IMR-90 (cell line): ENCODE measurements at regions not wholly inside any gene's neighbourhood (a gene's known extent, or its start where the extent isn't known, plus 50 kb on each side); places are given as distances from the start of the nearest gene placed in this dataset.
"Not testable (repeated sequence)": the region's sequence is repeated elsewhere in the genome, so short reads cannot be mapped to it uniquely, and the experiment has no call there.

Experiments used
- ATAC-seq: fragments of 200-7000 bp; cut with Tn5 transposase; 2 replicates; pipeline ENCODE4 v1.9.1; 2020; ENCODE audit warnings: low read depth, mild to moderate bottlenecking, moderate library complexity
- BruUV-seq: library from RNA; stranded (reverse); fragments of 400-500 nt; replicated peaks from 2 replicates; lab custom pipeline; 2021; lab: Mats Ljungman, UMichigan
- CTCF ChIA-PET: fragments of 300-600 bp; formaldehyde crosslinking; extraction: SDS; loops from one replicate; lab custom pipeline; 2021; ENCODE audit warnings: antibody characterized with exemption; lab: Yijun Ruan, JAX
- POLR2A ChIA-PET: fragments of 300-600 bp; sonication (Branson Sonifier 250); formaldehyde crosslinking; loops from one replicate; lab custom pipeline; 2022; ENCODE audit warnings: antibody characterized with exemption; ENCODE audit not compliant: unreplicated experiment; lab: Charles Lee
- DNase-seq: peaks from one replicate; pipeline ENCODE4 v3.0.0; 2013
- H2AFZ ChIP-seq: replicated peaks from 2 replicates; pipeline ENCODE3; 2013; ENCODE audit warnings: low read length, mild to moderate bottlenecking; ENCODE audit not compliant: poor library complexity
- H2AK5ac ChIP-seq: 2 replicates; pipeline ENCODE4 v1.6.1; 2013; ENCODE audit warnings: low read depth, low read length, inconsistent platforms
- H2AK9ac ChIP-seq: replicated peaks from 2 replicates; pipeline ENCODE3; 2013; ENCODE audit warnings: mild to moderate bottlenecking, low read depth, low read length, moderate library complexity; ENCODE audit not compliant: poor library complexity
- H2BK120ac ChIP-seq: 2 replicates; pipeline ENCODE4 v1.6.1; 2013; ENCODE audit warnings: low read depth, low read length, inconsistent platforms
- H2BK15ac ChIP-seq: 3 replicates; pipeline ENCODE4 v1.6.1; 2013; ENCODE audit warnings: low read depth, low read length, inconsistent platforms
- H2BK20ac ChIP-seq: 2 replicates; pipeline ENCODE4 v1.6.1; 2013; ENCODE audit warnings: low read depth, mild to moderate bottlenecking, inconsistent platforms, low read length, moderate library complexity
- H2BK5ac ChIP-seq: 2 replicates; pipeline ENCODE4 v1.6.1; 2013; ENCODE audit warnings: mild to moderate bottlenecking, low read depth, low read length, inconsistent platforms; ENCODE audit not compliant: poor library complexity, severe bottlenecking
- H3K14ac ChIP-seq: replicated peaks from 2 replicates; pipeline ENCODE4 v1.6.1; 2013; ENCODE audit warnings: low read depth, low read length, inconsistent platforms
- H3K18ac ChIP-seq: 2 replicates; pipeline ENCODE4 v1.6.1; 2013; ENCODE audit warnings: low read depth, low read length, control low read depth
- H3K23ac ChIP-seq: 2 replicates; pipeline ENCODE4 v1.6.1; 2013; ENCODE audit warnings: low read depth, low read length, inconsistent platforms
- H3K27ac ChIP-seq: 2 replicates; pipeline ENCODE4 v1.5.1; 2013; ENCODE audit warnings: mild to moderate bottlenecking, control low read depth, low read length; ENCODE audit not compliant: insufficient read depth
- H3K27me3 ChIP-seq: 2 replicates; pipeline ENCODE4 v1.6.1; 2013; ENCODE audit warnings: low read length; ENCODE audit not compliant: control insufficient read depth, insufficient read depth
- H3K36me3 ChIP-seq: 2 replicates; pipeline ENCODE4 v1.6.1; 2013; ENCODE audit warnings: low read length, mixed read lengths; ENCODE audit not compliant: control insufficient read depth, insufficient read depth
- H3K4ac ChIP-seq: 2 replicates; pipeline ENCODE4 v1.6.1; 2013; ENCODE audit warnings: low read depth, low read length, inconsistent platforms
- H3K4me1 ChIP-seq: 2 replicates; pipeline ENCODE4 v1.6.1; 2013; ENCODE audit warnings: low read length, mixed read lengths; ENCODE audit not compliant: control insufficient read depth, insufficient read depth
- H3K4me2 ChIP-seq: 2 replicates; pipeline ENCODE4 v1.6.1; 2013; ENCODE audit warnings: low read depth, mild to moderate bottlenecking, control low read depth, low read length, moderate library complexity
- H3K4me3 ChIP-seq: 2 replicates; pipeline ENCODE4 v1.5.1; 2013; ENCODE audit warnings: low read depth, mild to moderate bottlenecking, control low read depth, low read length, moderate library complexity; ENCODE audit not compliant: insufficient read depth
- H3K56ac ChIP-seq: 2 replicates; pipeline ENCODE4 v1.6.1; 2013; ENCODE audit warnings: low read length, inconsistent platforms; ENCODE audit not compliant: insufficient read depth; ENCODE audit errors: extremely low read depth
- H3K79me1 ChIP-seq, 2 experiments: 2 replicates each; pipeline ENCODE4 v1.6.1; 2013; ENCODE audit warnings: low read length in 2 of 2, inconsistent platforms in 1 of 2, low read depth in 1 of 2
- H3K9ac ChIP-seq: 2 replicates; pipeline ENCODE4 v1.6.1; 2013; ENCODE audit warnings: low read depth, low read length, control low read depth
- H3K9me1 ChIP-seq: 2 replicates; pipeline ENCODE4 v1.6.1; 2013; ENCODE audit warnings: low read length, inconsistent platforms; ENCODE audit not compliant: insufficient read depth
- H3K9me3 ChIP-seq: 2 replicates; pipeline ENCODE4 v1.6.1; 2013; ENCODE audit warnings: low read length; ENCODE audit not compliant: control insufficient read depth, insufficient read depth
- H4K20me1 ChIP-seq: 2 replicates; pipeline ENCODE4 v1.6.1; 2013; ENCODE audit warnings: low read length, inconsistent platforms; ENCODE audit not compliant: insufficient read depth
- H4K5ac ChIP-seq: 2 replicates; pipeline ENCODE4 v1.6.1; 2013; ENCODE audit warnings: mild to moderate bottlenecking, low read depth, low read length, control low read depth
- H4K8ac ChIP-seq, 2 experiments: 2 replicates each; pipeline ENCODE4 v1.6.1; 2013; ENCODE audit warnings: low read depth in 2 of 2, low read length in 2 of 2, control low read depth in 1 of 2, inconsistent platforms in 1 of 2
- H4K91ac ChIP-seq: 2 replicates; pipeline ENCODE4 v1.6.1; 2013; ENCODE audit warnings: low read depth, low read length, inconsistent platforms; ENCODE audit not compliant: insufficient read depth
- MXI1 ChIP-seq: IDR thresholded peaks from 2 replicates; pipeline ENCODE4 v1.6.1; 2012; ENCODE audit warnings: low read depth, mild to moderate bottlenecking, low read length, moderate library complexity, borderline replicate concordance
- SMC3 ChIP-seq: fragments of 150-350 bp; IDR thresholded peaks from 2 replicates; pipeline ENCODE4 v1.6.1; 2016; ENCODE audit warnings: low read depth, mild to moderate bottlenecking, antibody characterized with exemption, low read length, moderate library complexity
- WGBS, 2 experiments: methylation state at CpG; one replicate each; pipeline versions ENCODE4 v1.1.5 to v1.1.7; 2013; ENCODE audit warnings: missing lambda C conversion rate in 2 of 2; ENCODE audit not compliant: insufficient read length in 1 of 2; ENCODE audit errors: extremely low coverage in 2 of 2; 5-methylcytosine and 5-hydroxymethylcytosine counted together
- dilution Hi-C: fragments of 300-500 bp; cut with HindIII; formaldehyde crosslinking; loops from one replicate; pipeline ENCODE4 v1.14.3; 2018; ENCODE audit warnings: low sequenced_read_pairs; ENCODE audit not compliant: unreplicated experiment
- in situ Hi-C: fragments of 300-500 bp; cut with MboI; formaldehyde crosslinking; loops from 3 replicates; pipeline ENCODE4 v1.14.3; 2019; ENCODE audit warnings: low sequenced_read_pairs, inconsistent platforms, mixed read lengths
- intact Hi-C: fragments of 100-400 bp; cut with micrococcal nuclease; formaldehyde crosslinking; loops from 2 replicates; pipeline ENCODE4 v1.10.0; 2022

DNA sequence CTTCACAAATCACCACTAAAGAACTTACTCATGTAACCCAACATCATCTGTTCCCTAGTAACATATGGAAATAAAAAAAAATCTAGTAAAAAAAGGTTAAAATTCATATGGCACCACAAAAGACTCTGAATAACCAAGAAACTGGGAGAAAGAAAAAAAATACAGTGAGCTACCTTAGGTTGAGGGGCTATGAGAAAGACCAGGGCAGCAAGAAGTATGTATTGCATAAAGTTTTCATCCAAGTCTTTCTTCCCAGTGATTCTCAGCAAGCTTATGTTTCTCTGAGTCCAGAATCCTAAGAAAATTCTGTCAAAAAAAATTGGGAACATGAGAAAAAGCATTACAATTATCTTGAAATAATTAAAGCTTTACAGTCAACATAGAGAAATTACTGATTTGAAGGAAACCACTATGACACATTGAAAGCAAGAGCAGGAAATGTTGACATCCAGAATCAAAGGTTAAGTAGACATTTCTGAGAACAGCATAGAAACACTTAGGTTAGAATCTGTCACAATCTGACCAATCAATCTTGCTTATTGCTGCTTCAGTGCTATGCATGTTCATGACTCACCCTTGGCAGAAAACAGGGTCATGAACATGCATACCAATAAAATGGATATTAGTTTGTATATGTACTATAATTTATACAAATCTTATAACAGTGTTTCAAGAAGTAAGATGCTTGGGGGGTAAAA lies 494.0 kb upstream of the POT1 start:
- no peak for ATAC-seq
- Histone ChIP-seq H3K36me3 (no peaks in the 10 kb centered on the region), H4K20me1 (no peaks in the 10 kb centered on the region), H3K4me2 (no peak overlapping the region), H4K91ac (no peak overlapping the region), H3K9ac (no peak overlapping the region), H3K9me3 (no peaks in the 10 kb centered on the region; the same call in 1 of the 2 replicates), H2BK20ac (no peak overlapping the region), H4K5ac (no peak overlapping the region), H2AK9ac (no peak overlapping the region), H3K4me3 (no peak overlapping the region), H3K14ac (no peak overlapping the region), H2BK15ac (no peak overlapping the region), H2BK120ac (no peak overlapping the region), H3K4me1 (no peaks in the 10 kb centered on the region), H3K23ac (no peak overlapping the region), H2AK5ac (no peak overlapping the region), H2AFZ (no peak overlapping the region), H3K79me1 (no peaks in the 10 kb centered on the region), H3K56ac (no peak overlapping the region), H4K8ac (no peak overlapping the region), H3K9me1 (no peaks in the 10 kb centered on the region), H3K4ac (no peak overlapping the region), H2BK5ac (no peak overlapping the region), H3K18ac (no peak overlapping the region), H3K27ac (no peak overlapping the region), H3K27me3 (no peaks in the 10 kb centered on the region)
- no peak for DNase-seq
- ChIA-PET CTCF (no interaction called here), POLR2A (no interaction called here)
- in situ Hi-C loops (no loop called here), dilution Hi-C loops (no loop called here), intact Hi-C loops (no loop called here)
- BruUV-seq, result no TSS peak
- no peak for TF ChIP-seq MXI1
- TF ChIP-seq SMC3, result no peak

DNA sequence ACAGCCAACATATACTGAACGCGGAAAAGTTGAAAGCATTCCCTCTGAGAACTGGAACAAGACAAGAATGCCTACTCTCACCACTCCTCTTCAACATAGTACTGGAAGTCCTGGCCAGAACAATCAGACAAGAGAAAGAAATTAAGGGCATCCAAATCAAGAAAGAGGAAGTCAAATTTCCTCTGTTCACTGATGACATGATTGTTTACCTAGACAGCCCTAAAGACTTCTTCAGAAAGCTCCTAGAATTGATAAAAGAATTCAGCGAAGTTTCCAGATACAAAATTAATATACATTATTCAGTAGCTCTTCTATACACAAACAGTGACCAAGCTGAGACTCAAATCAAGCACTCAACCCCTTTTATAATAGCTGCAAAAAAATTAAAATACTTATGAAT lies 491.8 kb upstream of the POT1 start:
- H3K23ac ChIP-seq, H3K18ac ChIP-seq, H2AK5ac ChIP-seq, H3K56ac ChIP-seq, H3K4me3 ChIP-seq, H2BK120ac ChIP-seq, H3K27ac ChIP-seq, H2BK15ac ChIP-seq, H3K9ac ChIP-seq, DNase-seq, H4K20me1 ChIP-seq, BruUV-seq, intact Hi-C loops, H3K14ac ChIP-seq, ATAC-seq, H2BK20ac ChIP-seq, POLR2A ChIA-PET, H3K4me2 ChIP-seq, H4K5ac ChIP-seq, H3K36me3 ChIP-seq, H4K8ac ChIP-seq, CTCF ChIA-PET, H3K9me1 ChIP-seq, H2AFZ ChIP-seq, H2BK5ac ChIP-seq, dilution Hi-C loops, H3K4me1 ChIP-seq, H3K4ac ChIP-seq, H3K9me3 ChIP-seq, H4K91ac ChIP-seq, H2AK9ac ChIP-seq, in situ Hi-C loops, H3K27me3 ChIP-seq, H3K79me1 ChIP-seq: not testable (repeated sequence)
- WGBS, 2 experiments, result no CpG with 5 or more reads among the region's 3 CpGs
